CD4-positive, alpha-beta T cell treated with Interleukin-12 subunit alpha and Interleukin-12 subunit beta, for 1 hour (primary cell): ENCODE measurements at regions not wholly inside any gene's neighbourhood (a gene's known extent, or its start where the extent isn't known, plus 50 kb on each side); places are given as distances from the start of the nearest gene placed in this dataset.
"Not testable (repeated sequence)": the region's sequence is repeated elsewhere in the genome, so short reads cannot be mapped to it uniquely, and the experiment has no call there.

Source experiments
- DNase-seq: peaks from one replicate; pipeline ENCODE4 v3.0.0-alpha.2; 2020

DNA sequence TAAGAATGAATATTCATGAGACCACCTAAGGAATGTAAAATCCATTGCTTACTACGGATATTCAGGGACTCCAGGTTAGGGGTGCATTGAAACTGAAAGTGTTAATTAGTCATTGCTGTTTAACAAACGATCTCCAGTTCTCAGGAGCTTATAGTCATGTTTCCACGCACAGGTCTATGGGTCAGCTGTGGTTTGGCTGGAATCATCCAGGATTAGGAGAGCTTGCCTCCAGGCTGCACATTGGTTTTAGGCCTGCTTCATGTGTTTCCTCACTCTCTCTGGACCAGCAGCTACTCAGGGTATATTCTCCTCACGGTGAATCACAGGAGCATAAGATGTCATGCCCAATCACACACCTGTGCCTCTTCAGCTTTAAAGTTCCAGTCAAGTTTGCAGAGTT, 98.9 kb downstream of the ATXN3L start:
- DNase-seq, result no peak

DNA sequence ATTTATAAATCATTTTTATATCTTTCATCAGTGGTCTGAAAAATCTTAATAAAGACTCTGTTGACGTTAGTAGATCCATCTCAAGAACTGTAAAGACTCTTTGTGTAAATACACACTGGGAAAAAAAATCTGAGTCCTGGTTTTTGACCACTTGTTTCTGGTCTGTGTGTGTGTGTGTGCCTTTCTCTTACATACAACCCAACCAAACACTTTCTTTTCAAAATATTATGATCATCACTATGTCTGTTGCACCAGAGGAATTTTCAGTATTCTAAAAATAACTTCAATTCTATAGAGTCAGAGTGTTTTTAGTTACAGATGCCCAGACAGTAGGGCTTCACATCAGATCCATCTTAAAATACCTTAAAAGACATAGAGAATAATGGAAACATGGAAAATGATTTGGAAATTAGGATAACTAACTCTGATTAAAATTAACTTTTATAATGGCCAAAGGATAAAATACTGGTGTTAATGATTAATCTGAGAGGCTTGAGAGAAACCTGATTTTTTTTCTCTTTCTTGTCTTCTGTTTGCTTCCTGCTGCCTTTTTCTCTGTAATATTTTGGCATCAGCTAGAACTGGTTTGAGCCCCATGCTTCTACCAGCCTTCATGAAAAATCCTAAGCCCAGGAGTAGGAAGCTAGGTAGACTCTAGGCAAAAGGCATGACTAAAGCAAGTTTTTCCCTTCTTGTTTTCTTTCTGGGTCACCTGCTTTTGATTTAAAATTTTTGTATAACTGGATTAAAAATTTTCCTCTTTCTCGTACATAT, 99.7 kb downstream of the ATXN3L start:
- no peak for DNase-seq

DNA sequence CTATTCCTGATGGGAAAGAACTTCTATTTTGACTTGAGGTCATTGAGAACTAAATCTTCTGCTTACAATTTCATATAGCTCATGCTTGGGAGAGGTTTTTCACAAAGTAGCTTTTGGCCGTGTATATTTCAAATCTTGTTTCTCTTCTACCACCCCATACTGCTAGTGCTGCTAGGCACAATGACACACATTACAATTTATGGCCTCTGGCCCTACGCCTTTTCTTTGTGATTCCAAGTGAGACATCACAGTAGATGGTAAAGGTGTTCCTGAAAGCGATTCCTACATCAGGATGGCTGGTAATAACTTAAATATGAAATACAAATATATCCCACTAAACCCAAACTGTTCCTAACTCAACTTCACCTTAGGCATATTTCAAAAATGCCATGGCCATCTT, 101.1 kb downstream of the ATXN3L start:
- DNase-seq, result no peak

DNA sequence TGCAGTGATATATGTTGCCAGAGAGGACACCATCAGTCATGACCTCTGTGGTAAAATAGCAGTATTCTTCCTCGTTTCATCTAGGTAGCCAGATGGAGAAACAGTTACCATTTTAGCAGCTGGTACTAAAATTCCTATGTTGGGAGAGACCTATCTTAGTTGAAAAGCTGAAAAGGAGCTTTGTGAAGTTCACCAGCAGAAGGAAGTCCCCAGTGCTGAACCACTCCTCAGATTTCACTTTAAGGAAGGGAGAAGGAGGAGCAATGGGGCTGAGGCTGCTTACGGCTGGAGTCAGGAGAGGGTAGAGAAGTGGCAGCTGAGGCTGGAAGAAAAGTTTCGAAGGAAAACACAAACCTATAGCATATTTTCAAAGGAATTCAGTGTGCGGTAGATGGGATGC, 103.7 kb downstream of the ATXN3L start:
- DNase-seq, result no peak

DNA sequence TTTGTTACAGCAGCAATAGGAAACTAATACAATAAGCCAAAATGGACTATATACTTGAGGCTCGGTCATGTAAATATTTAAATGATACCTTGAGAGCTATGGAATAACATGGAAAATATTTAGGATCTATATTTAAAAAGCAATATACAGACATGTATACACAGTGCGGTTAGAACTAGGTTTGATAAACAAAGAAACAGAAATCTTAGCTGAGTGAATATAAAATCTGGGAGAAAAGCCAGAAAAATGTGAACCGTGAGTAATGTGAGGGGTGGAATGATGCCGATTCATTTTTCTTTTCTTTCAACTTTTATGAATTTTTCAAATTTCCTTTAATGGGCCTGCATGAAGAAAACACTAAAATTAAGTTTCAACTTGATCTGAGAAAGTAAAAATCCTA, 104.1 kb downstream of the ATXN3L start:
- no peak for DNase-seq

DNA sequence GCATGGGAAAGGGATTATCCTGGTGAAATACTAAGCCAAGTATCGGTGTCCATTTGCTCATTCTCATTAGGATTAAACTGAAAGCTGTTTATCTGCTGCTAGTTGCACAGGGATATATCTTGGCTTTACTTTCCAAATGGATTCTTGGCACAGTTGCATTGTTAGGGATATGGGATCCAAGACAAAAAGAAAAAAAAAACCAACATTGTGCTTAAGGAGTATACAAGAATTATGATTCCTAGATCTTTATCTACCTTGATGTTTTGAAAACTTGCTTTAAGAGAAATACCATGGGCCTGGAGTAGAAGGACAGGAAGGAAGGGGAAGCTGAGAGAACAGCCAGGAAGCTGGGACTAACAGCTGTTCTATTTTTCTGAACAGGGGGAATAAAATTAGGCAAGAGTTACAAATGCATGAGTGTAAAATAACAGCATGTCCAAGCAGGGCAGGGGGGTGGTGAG, 107.6 kb downstream of the ATXN3L start:
- no peak for DNase-seq

DNA sequence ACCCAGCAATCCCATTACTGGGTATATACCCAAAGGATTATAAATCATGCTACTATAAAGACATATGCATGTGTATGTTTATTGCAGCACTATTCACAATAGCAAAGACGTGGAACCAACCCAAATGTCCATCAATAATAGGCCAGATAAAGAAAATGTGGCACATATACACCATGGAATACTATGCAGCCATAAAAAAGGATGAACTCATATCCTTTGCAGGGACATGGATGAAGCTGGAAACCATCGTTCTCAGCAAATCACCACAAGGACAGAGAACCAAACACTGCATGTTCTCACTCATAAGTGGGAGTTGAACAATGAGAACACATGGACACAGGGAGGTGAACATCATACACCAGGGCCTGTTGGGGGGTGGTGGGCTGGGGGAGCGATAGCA, 109.7 kb downstream of the ATXN3L start:
- DNase-seq, result not testable (repeated sequence)

DNA sequence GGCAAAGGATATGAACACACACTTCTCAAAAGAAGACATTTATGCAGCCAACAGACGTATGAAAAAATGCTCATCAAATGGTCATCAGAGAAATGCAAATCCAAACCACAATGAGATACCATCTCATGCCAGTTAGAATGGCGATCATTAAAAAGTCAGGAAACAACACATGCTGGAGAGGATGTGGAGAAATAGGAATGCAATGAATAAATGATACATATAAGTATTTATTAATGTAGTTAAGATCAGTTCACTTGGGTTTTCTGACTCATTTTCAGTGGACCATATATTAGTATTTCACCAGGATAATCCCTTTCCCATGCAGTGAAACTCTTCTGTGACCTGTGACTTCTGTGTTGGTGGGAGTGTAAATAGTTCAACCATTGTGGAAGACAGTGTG, 110.1 kb downstream of the ATXN3L start:
- not testable (repeated sequence) for DNase-seq

DNA sequence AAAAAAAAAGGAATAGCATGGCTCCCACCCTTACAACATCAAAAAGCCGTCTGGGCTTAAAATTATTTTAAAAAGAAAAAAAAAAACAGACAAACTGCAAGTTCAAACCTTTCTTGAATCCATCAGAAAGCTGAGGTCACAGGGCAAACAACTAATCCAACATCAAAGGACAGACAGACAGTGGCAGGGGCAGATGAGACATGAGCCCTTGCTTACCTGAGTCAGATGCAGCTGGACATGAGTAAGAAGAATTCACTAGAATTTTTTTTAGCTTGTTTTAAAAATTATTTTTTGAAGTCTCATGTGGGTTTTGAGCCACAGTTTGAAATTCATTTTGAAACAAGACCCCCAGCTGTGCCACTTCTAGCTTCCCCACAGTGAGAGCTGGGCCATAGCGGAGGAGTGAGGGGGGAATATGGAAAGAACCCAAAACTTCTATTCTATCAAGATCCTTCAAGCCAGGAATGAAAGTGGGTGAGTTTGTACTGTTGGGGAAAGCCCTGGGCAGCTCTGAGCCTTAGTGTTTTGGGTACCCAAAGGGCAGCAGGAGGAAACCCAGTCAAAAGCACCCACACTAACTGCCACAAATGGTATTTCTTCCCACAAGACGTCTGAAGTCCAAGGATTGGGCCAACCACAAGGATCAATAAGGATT, 111.4 kb downstream of the ATXN3L start:
- no peak for DNase-seq

DNA sequence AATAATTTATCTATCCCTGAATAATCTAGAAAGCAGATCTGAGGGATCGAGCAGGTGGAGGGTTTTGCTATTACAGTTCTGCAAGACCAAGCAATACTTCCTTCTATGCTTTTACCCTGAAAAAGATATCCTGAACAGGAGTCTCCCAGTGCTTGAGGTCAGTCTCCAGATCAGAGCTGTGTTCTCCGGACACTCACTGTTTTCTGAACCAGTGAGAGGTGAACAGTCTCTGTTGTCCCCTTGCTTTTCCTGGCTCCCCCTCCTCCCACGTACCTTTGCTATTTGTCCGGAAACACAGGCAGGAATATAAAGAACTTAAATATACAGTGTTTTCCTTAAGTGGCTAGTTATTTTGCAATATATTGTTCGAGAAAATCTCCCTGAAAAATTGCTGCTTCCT, 116.6 kb downstream of the ATXN3L start:
- no peak for DNase-seq

DNA sequence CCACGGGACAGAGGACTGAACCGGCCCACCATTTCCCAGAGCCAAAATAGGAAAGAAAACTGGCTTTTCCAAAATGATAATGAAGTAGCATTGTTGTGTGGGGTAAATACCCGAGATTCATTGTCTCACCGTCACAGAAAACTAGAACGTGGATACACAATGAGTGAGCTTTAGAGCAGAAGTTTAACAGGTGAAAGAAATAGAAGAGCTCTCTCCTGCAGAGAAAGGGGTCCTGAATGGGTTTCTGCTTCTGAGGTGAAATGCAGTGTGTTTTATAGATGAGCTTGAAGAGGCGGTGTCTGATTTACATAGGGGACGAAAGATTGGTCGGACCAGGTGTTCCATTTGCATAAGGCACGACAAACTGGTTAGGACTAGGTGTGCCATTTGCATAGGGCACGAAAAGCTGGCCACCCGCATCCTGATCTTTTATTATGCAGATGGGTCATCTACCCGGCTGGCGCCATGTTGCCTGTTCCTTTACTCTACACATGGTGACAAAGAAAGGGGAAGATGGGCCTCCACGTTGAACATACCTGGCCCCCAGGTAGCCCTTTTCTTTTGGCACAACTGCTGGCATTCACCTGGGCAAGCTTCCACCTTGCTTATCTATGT, 118.1 kb downstream of the ATXN3L start:
- DNase-seq, result no peak

DNA sequence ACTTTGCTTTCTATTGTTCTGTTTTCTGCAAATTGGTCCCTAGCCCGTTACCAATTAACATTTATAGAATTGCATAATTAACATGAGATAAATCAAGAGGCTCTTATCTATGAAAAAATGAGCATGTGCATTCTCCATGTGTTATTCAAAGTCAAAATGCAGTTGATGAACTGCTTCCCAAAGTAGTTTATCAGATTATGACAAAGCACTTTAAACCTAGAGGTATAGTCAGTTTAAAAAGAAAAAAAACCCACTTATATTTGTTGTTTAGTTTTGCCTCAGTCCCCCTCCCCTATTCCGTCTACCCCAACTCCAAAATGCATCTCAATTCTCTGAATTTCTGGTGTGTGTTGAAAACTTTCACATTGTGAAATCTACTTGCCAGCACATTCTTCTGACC, 119.5 kb downstream of the ATXN3L start:
- no peak for DNase-seq

DNA sequence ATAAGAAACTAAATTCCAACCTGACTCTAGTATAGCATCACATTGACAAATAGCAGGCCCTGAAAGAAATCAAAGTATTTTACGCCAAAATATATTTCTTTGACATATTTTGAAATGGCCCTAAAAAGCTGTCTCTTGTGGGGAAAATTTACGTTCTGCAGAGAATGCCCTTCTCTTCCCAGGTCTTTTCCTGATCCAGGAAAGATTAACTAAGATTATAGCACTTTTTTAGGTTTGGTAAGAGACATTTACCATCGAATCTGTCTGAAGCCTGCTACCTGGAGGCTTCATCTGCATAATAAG, 121.1 kb downstream of the ATXN3L start:
- no peak for DNase-seq

DNA sequence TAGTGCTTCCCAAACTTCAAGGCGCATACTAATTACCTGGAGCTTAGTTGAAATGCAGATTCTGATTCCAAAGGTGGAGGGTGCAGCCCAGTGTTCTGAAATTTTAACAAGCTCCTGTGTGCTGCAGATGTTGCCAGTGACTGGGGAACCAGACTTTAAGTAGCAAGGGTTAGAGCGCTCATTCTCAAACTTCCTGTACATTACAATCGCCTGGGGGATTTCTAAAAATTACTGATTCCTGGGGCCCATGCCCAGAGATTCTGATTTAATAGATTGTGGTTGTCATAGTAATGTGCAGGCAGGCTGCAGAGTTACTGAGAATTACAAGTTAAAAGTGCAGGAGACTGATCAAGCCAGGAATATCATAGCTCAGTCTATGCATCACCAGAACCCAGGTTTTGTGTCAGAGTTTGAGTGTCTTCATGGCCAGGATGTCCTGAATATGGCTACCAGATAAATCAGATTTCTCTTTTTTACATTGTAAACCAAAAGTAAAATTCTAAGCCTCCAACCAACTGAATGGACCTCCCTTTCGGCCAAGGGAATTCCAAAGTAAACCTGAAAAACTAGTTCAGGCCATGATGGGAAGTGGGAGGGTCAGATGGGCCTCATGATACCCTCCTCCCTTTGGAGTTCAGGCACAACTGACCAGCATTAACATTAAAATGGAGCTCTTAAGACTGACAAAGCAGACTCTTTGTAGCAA, 121.6 kb downstream of the ATXN3L start:
- no peak for DNase-seq

DNA sequence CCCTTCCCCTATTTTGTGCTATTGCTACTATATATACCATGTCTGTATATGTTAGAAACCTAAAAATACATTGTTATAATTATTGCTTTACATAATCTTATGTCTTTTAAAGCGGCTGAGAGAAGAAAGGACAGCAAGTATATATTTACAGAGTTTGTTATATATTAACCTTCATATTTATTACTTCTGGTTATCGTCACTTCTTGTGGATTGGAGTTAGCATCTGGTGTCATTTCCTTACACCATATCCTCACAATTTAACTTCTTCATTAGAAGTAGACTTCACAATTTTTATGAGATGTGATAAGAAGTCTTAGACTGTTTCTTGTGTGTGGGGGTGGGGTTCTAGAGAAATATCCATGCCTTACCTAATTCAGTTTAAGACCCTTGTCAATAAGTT, 123.1 kb downstream of the ATXN3L start:
- DNase-seq, result no peak

DNA sequence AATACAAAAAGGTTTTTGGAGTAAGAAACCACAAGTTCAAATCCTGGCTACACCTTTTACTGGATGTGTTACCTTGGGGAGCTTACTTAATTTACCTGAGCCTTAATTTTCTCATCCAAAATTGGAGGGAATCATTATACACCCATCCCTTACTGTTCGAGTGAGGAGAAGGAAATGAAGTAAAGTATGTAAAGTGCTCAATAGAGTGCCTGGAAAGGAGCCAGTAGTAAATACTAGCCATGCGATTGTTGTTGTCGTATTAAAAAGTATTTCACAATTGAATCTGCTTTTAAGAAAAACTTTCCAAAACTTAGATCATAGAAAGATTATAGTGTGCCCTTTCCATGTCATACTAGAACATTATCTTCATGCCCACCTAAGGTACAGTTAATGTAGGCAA, 124.5 kb downstream of the ATXN3L start:
- DNase-seq, result no peak

DNA sequence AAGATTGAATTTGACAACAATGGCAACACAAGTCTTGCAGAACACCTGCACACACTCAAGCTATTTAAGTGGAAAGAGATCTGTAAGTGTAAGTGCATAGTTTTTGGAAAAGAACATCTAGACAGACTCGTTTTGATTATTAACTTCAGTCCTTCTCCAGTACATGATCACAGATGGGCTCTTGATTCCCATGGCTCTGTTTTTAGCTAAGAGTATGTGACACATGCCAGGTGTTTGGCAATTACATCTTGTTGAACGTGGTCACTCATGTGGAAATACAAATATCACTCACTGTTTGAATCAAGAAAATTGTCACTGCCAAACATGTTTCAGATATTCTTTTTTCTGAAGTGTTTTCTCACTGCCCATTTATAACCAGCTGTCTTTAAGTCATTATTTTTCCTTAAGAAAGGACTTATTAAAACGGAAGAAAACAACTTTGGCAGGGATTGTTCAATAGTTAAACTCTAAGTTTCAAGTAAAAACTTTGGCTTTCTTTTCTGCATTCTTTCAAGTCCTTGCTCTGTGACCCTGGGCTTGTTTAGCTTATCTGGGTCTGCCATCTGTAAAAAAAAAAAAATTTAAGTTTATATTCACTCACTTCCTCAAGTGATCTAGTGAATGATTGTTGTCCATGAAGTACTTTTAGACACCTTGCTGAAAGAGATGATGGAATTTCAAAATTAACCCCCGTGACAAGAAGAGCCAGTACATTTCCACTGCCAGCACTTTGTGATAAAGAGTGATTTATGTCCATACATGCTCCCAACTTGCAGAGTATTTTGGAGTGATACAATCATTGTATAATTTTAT, 125.4 kb downstream of the ATXN3L start:
- DNase-seq, result no peak

DNA sequence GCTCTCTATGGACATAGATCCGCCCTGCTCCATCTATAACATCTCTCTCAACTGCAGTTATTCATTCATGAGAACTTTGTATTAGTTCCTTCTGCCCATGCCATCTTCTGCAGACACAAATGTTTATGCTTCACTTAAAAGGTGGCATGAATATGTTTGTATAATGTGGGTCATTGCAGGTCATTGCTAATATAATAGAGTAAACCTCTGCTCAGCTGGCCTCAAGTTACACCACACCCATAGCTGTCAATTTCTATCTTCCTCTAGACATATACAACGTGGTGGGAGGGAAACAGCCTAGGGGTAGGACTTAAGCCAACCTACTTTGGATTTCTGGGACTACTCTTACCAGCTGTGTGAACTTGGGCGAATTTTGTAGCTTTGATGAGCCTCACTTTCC, 129.8 kb downstream of the ATXN3L start:
- no peak for DNase-seq

DNA sequence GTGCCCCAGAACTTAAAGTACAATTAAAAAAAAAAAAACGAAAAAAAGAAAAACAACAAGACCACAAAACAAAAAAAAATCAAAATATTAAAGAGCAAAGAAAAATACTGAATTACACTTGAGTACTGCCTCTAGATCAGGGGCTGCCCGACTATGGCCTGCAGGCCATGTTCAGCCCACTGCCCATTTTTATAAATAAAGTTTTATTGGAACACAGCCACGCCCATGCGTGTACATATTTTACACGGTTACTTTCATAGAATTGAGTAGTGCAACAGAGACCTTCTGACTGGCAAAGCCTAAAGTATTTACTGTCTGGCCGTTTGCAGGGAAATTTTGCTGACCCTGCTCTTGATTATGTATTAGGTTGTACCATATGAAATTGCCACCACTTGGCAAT, 130.5 kb downstream of the ATXN3L start:
- DNase-seq, result no peak

DNA sequence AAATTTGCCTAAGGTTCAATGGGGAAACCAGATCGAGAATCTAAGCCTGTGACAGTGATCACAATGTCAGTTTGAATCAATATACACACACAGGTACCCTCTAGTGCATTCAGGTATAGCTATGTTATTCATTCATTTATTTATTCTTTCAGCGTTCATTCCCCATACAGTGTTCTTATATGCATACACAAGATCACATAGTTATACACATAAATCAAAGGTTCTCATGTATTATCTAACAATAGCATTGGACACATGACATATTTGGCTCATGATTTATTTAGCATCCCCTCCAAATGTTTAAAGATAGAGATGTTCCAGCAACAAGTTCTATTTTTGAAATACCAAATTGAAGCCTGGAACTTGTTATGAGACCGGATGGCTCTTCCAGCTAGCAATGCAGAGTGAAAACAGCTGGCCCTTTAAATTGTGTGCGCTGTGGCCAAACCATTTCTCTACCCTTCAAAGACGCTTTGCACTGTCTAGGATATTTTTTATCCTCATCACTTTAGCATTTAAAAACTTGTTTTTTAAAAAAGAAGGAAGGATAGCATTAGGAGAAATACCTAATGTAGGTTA, 131.0 kb downstream of the ATXN3L start:
- no peak for DNase-seq

DNA sequence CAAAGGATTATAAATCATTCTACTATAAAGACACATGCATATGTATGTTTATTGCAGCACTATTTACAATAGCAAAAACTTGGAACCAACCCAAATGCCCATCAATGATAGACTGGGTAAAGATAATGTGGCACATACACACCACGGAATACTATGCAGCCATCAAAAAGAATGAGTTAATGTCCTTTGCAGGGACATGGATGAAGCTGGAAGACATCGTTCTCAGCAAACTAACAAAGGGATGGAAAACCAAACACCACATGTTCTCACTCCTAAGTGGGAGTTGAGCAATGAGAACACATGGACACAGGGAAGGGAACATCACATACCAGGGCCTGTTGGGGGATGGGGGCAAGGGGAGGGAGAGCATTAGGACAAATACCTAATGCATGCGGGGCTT, 133.2 kb downstream of the ATXN3L start:
- not testable (repeated sequence) for DNase-seq

DNA sequence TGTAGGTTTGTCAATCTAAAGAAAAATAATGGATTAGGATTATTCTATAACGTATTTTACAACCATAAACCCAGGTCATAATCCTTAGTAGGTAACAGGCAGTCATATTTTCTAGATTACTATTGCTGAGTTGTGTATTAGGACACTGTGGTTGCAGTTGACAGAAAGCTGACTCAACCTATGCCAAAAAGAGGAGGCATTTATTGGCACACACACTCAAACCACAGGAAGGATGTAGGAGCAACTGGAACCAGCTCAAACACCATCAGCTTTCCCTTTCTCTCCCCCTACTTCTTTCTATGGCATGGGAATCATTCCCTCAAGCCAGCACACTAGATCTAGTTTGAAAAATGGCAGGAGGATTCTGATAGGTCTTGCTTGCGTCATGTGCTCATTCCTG, 136.4 kb upstream of the FAM9C start:
- DNase-seq, result no peak

DNA sequence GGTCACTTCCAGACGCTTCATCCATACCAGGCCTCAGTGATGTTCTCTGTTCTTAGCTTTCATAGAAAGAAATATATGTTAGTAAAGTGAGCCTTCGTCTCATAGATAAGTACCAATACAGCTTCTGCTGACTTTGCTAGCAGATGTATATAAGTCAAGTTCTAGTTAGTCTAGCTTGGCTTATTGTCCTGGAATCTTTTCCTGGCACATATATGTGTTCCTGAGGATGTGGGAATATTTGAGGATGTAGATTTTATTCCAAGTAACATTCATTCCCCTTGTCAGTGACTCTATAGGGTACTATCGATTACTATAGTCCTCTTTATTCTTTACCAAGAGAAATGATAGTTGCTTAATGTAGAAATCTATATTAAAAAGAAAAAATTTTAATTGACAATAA, 135.2 kb upstream of the FAM9C start:
- DNase-seq, result no peak
